Fibroblast of skin of left biceps (primary cell): ENCODE measurements at regions not wholly inside any gene's neighbourhood (a gene's known extent, or its start where the extent isn't known, plus 50 kb on each side); places are given as distances from the start of the nearest gene placed in this dataset.
"Not testable (repeated sequence)": the region's sequence is repeated elsewhere in the genome, so short reads cannot be mapped to it uniquely, and the experiment has no call there.

ENCODE experiments used
- DNase-seq, 2 experiments: peaks; one replicate each; pipeline ENCODE4 v3.0.0-alpha.2; 2013; ENCODE audit warnings: low read depth in 2 of 2

DNA sequence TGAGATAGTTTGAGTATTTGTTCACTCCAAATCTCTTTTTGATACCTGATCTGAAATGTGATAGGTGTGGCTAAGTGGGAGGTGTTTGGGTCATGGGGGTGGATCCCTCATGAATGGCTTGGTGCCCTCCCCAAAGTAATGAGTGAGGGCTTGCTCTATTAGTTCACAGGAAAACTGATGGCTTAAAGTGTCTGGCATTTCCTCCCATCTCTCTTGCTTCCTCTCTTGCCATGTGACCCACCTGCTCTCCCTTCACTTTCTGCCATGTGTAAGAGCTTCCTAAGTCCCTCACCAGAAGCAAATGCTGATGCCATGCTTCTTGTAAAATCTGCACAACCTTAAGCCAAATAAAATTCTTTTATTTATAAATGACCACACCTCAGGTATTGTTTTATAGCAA lies 61.1 kb downstream of the MAD2L1 start:
- no peak for DNase-seq

DNA sequence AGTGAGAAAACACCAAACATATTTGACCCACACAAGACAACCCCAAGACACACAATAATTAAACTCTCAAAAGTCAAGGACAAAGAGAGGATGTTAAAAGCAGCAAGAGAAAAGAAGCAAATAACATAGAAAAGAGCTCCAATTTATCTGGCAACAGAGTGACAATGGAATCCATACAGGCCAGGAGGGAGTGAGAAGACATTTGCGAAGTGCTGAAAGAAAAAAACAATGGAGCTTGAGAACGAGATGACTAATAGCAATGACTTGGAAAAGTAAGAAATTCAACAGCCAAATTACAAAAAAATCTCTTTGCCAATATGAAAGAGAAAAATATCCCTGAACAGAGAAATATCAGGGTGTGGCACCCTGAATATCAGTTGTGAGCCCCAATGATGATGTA lies 61.6 kb downstream of the MAD2L1 start:
- no peak for DNase-seq

- DNase-seq = no peak
Observed at GRCh38 chr4:120004054-120004453, 62.6 kb downstream of the MAD2L1 start.

DNA sequence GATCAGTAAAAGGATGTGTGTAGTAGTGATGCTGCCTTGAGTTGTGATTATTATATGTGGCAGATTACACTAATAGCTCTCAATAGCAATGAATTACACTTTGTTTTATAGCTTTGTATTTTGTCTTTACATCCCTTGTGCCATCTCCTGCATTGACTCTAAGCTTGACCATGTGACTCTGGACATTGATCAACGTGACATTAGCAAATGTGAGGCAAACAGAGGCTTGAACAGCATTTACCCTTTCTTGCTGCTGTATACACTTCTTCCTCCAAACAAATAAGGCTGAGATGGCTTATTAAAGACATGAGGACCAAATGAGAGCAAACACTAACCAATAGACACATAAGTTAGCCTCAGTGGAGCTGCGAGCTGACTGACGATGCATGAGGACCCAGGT lies 63.5 kb downstream of the MAD2L1 start:
- DNase-seq = no peak

DNA sequence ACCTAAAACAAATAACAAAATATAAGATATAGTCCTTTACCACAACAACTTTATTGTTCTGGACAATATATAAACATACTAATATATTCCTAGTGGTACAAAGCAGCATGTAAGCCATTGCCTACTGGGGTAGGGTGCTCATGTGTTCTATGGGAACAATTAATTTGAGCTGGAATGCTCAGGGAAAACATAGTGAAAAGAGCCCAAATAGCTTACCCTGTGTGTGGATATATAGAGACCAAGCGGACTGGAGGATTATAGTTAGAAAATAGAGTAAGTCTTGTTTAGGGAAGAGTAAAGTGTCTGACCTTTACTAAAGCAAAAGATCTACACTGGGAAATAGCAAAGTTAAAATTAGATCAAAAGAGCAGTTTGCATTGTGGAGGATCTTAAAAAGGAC lies 64.8 kb downstream of the MAD2L1 start:
- no peak for DNase-seq

DNA sequence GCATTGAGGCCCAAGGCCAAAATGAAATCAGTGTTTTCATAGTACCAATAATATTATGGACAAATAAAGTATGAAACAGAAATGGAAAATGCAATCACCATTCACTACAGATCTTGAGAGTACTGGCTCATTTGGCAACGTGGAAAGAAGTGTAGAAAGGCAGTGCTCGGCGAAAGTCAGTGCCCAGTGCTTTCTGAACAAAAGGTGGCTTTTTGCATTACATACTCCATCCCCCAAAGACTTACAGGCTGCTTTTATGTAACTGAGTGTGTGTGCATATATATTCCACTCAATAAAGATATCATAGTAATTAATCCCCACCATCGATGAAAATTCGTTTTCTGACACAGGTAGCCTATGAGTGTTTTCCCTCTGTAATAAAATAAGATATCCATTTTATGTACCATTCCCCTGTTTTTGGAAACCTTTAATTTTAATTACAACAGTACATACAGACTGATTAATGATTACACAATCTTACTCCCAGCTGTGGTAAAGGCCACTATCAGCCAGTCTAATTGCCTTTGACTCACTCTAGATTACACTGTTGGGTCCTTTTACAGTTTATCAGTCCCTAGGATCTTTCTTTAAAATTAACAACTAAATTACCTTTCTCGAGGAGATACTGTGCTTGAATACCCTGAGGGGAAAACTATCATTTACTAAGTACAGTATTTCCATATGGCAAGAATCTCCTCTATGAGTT lies 65.9 kb downstream of the MAD2L1 start:
- DNase-seq = no peak

DNA sequence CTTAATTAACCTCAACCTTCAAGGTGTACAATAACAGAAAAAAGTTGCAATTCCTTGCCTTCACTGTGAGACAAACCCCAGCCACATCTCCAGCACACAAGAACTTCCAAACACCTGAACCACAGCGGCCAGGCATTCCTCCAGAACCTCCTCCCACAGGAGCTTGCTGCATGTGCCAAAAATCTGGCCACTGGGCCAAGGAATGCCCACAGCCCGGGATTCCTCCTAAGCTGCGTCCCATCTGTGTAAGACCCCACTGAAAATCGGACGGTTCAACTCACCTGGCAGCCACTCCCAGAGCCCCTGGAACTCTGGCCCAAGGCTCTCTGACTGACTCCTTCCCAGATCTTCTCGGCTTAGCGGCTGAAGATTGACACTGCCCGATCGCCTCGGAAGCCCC lies 70.6 kb downstream of the MAD2L1 start:
- not testable (repeated sequence) for DNase-seq

DNA sequence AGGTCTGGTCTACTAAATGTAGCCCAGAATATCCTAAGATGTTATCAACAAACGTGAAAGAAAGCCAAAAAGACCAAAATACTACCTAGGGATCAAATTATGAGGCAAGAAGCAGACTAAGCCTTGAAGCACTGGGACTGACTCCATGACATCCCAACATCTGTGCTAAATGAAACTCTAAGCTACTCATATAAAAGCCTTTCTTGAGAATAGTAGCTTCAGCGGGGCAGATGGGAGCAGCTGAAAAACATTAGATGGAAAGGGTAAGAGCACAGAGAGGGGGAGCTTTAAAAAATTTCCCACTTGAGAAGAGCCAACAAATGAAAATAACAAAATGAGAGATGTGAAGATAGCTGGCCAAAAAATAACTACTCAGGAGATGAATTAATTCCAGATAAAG lies 81.7 kb downstream of the MAD2L1 start:
- no peak for DNase-seq

DNA sequence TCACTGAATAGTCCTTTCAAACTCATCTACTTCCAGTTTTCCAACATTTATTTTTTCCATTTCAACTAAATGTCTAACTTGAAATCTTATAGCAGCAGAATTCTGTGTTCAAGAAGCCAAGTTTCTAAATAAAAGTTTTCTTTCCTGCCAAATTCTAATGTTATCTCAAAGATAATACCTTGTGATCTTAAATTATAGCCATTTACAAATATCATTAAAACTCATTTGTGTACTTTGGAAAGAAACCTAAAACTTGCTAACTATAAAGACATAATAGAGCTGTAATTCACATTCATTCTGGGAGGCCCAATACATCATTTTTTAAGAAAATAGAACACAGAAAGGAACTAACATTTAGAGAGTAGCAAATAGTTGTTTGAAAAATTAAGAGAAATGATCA lies 83.9 kb downstream of the MAD2L1 start:
- DNase-seq = no peak

DNA sequence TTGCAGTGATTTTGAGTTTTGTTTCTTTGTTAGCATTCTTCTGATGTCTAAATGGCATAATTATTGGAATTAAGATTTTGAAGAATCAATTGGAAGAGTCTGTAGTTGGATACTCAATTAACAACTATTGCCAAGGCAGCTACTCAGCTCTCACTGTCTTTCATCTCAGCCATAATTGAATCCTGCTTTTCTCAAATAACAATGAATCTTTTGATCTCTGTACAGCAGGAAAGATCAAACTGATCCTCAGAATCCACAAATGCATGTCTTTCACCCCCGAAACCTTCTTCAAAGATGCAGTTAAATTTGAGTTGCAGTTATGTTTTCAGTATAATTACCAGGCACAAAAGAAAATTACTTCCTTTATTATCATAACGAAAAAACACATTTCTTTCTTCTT lies 86.2 kb downstream of the MAD2L1 start:
- DNase-seq = no peak

DNA sequence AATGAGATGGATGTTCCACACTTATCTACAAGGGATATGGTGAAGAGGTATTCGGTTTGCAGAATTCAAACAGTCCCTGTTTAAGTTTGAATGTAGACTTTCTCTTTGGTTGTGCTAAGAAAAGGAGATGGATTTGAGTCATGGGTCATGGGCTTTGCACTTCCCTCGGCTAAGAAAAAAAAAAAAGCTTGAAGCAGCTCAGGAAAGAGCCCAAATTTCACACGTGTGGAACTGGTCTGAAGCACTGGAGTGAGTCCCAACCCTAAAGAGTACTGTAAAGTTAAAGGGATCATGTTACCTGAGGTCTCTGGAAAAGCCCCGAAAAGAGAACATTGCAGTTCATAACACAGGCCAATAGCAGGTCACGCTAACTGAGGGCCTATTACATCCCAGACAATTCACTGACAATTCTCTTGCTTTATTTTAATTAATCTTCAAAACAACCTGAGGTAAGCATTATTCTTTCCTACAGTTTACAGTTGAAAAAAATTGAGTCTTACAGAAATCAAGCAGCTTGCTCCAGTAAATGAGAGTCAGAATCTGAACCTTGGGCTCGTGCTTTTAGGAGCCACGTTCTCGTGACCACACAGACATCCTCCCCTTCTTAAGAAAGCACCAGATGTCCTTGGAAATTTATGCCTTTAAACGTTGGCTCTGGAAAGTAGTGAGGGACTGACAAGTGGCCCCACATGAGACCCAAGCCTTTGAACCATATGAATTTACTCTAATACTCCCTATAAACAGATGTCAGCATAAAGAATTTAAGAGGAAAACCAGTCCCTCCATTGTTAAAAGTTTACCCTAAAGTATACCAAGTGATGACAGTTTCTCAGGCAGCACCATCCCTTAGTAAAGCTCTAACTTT lies 89.3 kb downstream of the MAD2L1 start:
- DNase-seq = no peak

DNA sequence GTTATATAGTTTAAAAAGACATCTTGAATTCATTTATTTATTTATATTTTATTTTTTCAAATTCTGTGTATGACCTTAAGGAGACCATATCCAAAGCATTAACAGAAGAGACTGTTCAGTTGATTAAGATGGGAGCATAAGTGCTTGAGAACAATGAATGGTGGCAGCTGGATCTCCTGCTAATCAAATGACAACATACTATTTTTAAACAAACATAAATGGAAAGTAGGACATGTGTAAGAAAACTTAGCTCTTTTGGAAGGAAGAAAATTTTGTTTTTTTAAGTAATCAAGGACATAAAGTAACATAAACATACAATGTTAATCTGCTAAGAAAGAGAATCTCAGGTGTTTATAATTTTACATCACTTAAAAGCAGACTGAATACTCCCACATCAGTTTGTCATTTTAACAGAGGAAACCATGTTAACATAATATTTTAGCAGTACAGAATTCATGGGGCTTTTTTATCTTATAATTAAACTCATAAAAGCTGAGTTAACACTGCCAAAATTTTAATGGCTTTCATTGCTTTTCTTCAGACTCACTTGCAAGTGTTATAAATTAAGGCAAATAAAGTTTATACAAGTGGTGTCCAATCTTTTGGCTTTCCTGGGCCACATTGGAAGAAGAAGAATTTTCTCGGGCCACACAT lies 95.1 kb downstream of the MAD2L1 start:
- DNase-seq = no peak

DNA sequence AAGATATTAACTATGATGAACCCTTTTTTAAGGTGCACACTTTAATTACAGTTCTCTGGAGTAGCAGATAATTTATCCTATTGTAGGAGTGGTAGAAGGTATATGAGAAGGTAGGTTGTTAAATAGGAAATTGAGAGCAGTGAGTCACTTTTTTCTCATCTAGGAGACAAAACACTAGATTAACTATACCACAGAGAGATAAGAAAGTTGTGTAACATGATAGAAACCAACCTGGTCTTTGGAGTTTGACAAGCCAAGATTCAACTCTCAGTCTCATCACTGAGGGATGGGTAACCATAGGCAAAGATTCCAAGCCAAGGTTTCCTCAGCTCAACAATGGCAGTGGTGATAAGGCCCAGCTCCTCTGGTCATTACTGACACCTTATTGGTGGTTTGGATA lies 104.0 kb downstream of the MAD2L1 start:
- DNase-seq = no peak

GRCh38 chr4:119958983-119959382 lies 107.7 kb downstream of the MAD2L1 start:
- DNase-seq = no peak

DNA sequence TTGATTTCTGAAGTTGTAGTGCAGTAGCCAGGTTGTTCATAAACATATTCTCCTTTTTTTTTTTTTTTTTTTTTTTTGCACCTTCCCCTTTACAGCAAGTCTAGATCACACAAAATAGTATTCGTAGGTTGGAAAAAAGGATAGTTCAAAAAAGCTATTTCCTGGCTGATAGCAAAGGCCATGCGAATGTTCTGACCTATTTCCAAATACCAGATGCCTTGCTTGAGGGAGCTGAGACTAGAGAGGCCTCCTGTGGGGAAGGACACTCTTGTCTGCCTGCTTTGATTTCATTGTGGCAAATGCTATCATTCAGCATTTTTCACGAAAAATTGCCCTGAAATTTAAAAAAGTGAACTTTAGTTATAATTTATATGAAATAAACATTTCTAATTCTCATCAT lies 111.4 kb downstream of the MAD2L1 start:
- no peak for DNase-seq

DNA sequence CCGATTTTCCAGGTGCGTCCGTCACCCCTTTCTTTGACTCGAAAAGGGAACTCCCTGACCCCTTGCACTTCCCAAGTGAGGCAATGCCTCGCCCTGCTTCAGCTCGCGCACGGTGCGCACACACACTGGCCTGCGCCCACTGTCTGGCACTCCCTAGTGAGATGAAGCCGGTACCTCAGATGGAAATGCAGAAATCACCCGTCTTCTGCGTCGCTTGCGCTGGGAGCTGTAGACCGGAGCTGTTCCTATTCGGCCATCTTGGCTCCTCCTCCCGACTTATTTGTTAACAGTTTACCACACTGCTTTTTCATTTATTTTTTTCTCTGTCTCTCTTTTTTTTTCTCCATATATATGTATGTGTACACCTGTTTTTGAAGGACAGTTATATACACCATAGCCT lies 112.2 kb downstream of the MAD2L1 start:
- not testable (repeated sequence) for DNase-seq

DNA sequence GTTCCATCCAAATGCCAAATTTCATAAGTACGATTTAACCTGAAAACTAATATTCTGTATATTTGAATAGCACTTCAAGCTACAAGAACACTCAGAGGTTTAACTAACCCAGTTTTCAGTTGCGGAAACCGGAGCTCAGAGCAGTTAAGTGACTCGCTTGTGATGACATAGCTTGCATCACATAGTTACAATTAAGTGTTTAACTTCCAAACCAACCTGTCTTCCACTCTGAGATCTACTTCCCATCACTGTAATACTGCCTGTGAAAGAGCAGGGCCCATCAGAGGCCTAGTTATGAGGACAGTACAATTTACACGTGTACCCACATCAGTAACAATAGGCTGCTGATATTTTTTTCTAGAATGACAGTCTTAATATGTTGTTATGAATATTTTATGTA lies 120.3 kb downstream of the MAD2L1 start:
- no peak for DNase-seq

GRCh38 chr4:119942806-119943205 lies 123.8 kb downstream of the MAD2L1 start:
- DNase-seq = no peak

DNA sequence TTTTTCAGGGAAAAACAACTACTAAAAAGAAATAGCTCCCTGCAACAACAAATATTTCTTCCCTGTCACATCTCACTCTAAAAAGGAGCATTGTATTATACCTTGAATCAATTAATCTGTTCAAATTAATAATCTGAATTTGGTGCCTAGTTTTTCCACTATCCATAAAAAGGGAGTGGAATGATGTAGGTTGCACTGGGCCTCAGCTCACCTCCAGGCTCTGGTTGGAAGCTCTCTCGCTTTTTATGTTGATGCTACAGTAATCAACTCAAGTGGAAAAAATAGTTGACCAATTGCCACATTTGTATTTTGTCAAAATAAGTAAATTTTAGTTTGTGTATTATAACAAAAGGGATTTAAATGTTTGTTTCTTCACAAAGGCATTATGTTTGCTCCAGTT lies 126.1 kb downstream of the MAD2L1 start:
- no peak for DNase-seq

DNA sequence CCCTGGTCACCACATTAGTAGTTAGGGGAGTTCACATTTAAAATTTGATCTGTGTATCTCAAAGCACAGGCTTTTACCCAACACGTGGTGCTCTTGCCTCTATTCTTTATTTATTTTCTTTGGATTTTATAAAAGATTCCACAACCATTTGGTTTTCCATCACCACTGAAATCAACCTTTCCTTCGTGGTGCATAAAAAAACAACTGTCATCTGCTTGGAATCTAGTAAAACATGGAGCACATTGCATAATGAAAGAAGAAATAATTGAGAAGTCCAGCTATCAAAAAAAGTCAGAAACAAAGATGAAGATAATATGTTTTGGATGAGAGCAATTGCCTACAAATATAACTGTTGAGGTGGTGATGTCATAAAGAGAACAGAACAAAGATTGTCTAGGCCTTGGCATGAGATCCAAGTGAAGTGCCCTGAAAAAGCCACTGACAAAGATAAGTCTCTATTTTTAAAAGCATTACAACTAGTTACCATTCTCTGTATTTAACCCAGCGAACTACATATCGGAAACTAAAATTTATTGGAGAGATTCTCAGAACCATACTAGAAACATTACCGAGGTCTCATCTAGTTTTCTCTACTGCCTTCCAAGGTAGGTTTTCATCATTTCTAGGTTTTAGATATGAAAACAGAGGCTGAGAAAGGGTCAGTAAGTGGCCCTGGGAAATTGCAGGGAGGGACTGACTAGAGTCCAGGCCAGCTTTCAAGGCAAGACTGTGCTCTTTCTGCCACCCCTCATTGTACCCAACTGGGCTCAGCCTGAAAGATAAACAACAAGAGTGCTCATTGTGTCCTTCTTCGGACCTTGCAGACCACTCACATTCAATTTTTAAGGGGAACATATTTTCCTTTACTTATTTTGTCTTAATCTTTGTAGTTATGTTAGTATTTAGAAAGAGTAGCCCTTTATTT lies 127.3 kb downstream of the MAD2L1 start:
- DNase-seq = no peak

GRCh38 chr4:119937746-119938145 lies 128.9 kb downstream of the MAD2L1 start:
- no peak for DNase-seq

DNA sequence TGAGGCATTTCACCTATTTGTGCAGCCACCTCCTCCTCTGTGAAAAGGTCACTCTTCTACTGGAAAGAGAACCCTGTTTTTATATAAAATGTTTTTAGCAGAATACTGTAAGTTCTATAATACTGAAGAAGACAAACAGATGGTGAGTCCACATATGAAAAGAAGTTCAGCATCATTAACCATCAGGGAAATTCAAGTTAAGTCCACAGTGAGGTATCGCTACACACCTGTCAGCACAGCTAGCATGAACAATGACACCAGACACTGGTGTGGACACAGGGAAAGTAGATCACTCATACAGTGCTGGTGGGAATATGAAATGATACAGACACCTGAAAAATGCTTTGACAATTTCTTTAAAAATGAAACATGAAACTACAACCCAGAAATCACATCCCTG lies 133.0 kb downstream of the MAD2L1 start:
- no peak for DNase-seq
